Activated CD4-positive, alpha-beta T cell treated with anti-CD3 and anti-CD28 coated beads for 24 hours (primary cell): ENCODE measurements at regions not wholly inside any gene's neighbourhood (a gene's known extent, or its start where the extent isn't known, plus 50 kb on each side); places are given as distances from the start of the nearest gene placed in this dataset.
"Not testable (repeated sequence)": the region's sequence is repeated elsewhere in the genome, so short reads cannot be mapped to it uniquely, and the experiment has no call there.

Experiments
- DNase-seq, 2 donors: peaks; one replicate each; pipeline ENCODE4 v3.0.0-alpha.2; 2020; ENCODE audit warnings: low read depth in 2 of 2

- no peak for DNase-seq
Observed at GRCh38 chr20:52008874-52009273, 182.7 kb downstream of the ZFP64 start.

- DNase-seq, result no peak
Observed at GRCh38 chr20:52004715-52005114, 186.9 kb downstream of the ZFP64 start.

DNA sequence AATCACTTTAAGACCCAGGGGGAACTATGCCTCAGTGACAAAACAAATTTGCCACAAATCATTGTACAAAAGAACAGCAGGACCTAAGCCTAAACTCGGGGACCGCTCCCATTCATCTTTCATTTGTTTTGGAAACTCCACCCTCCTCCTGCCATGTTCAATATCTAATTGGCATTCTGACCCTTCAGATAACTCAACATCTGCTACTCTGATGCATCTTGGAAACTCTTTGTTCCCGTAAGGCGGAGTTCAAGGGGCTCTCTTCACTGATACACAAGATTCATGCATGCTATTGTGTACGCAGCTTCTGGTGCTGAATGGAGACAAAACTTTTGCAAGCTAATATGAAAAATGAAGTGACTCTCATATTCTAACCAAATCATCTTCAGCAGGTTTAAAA, 187.6 kb downstream of the ZFP64 start:
- DNase-seq, result no peak

DNA sequence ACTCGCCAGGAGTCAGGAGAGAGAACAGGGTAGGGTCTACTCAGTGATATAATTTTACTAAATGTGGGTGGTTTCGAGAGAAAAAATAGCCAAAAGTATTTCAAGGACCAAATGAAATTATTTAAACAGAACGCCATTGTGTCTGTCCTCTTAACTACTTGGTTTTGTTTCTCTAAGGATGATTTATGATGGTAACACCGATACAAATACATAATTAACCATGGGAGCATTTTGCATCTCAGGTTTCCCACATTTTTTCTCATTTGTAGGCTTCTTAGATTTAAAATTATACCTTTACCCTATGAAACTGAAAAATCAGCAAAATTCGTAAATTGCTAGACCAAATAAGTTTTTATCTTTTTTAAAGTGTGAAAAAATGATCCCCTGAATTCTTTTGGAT, 188.2 kb downstream of the ZFP64 start:
- no peak for DNase-seq

- DNase-seq, result no peak
Observed at GRCh38 chr20:52001999-52002666, 189.4 kb downstream of the ZFP64 start.

DNA sequence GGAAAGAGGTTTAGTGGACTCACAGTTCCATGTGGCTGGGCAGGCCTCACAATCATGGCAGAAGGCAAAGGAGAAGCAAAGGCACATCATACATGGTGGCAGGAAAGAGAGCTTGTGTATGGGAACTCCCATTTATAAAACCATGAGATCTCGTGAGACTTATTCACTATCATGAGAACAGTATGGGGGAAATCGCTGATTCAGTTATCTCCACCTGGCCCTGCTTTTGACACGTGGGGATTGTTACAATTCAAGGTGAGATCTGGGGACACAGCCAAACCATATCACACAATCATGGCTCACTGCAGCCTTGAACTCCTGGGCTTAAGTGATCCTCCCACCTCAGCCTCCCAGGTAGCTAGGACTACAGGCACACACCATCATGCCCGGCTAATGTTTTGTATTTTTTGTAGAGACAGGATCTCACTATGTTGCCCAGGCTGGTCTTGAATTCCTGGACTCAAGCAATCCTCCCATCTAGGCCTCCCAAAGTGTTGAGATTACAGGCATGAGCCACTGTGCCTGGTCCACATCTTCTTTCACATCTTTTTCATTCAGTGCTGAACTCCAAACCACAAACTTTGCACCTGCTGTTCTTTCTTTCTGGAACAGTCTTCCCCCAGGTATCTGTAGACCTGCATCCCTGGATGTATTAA, 194.2 kb downstream of the ZFP64 start:
- DNase-seq, result not testable (repeated sequence)

DNA sequence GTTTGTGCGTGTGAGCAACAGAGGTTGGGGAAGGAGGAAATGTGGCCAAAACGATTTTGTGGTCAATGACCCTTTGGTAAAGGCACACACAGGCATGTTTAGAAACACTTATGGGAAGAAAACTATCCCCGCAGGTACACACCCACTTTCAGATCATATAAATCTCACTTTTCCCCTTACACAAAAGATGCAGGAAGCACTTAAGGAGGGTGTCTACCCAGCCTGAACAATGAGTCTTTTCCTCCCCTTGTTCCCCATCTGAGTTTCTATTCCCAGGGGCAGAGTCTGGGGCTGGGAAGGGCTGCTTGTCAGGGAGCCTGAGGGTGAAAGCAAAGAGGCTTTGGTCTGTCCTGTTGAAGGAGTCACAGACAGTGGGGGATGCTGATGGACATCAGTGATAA, 193.2 kb upstream of the SALL4 start:
- DNase-seq, result no peak

DNA sequence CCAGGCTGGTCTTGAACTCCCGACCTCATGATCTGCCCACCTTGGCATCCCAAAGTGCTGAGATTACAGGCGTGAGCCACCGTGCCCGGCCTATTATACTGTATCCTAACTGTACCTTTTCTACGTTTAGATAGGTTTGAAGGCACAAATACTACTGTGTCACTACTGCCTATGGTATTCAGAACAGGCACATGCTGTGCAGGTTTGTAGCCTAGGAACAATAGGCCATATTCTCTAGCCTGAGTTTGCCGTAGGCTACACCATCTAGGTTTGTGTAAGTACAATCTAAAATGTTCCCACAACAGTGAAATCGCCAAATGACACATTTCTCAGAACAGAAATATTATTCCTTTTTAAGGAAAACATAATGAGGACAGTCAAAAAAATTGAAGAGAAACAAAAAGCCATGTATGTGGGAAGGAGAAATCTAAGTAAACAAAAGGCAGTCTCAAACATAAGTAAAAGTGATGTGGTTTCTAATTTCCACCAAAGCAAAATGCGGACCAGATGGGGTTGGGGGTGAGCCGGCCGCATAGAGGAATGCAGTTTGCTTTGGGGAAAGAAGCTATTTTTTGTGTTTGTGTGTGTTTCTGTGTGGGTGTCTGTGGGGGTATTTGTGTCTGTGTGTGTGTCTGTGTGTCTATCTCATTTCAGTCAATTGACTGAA, 192.6 kb upstream of the SALL4 start:
- DNase-seq, result no peak

DNA sequence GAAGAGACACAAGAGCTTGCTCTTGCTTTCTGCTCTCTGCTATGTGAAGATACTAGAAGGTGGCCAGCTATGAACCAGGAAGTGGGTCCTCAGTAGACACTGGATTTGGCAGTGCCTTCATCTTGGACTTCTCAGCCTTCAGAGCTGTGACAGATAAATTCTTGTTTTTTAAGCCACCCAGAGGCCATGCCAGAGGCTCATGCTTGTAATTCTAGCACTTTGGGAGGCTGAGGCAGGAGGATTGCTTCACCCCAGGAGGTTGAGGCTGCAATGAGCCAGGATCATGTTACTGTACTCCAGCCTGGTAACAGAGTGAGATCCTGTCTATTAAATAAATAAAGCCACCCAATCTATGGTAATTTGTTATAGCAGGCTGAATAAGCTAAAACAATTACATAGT, 185.5 kb upstream of the SALL4 start:
- DNase-seq, result no peak

DNA sequence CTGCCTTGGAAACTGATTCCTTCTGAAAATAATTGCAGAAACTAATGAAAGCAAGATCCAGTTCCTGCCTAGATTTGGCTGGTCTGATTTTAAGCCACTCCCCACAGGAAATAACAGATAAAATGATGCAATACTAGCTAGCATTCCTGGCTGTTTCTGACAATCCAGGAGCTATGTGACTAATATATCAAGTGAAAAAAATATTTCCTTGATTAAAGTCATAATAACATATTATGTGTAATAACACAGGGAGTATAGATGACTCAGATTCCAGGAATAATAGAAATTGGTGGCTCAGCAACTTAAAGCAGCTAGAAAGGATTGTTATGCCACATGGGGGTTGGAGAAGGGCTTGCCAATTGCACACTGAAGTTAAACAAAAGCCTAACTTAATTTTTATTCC, 182.7 kb upstream of the SALL4 start:
- no peak for DNase-seq

GRCh38 chr20:51980277-51980676, 178.0 kb upstream of the SALL4 start:
- DNase-seq, result no peak

GRCh38 chr20:51979226-51979625, 176.9 kb upstream of the SALL4 start:
- DNase-seq, result no peak

- no peak for DNase-seq
Observed at GRCh38 chr20:51978070-51978501, 175.8 kb upstream of the SALL4 start.

GRCh38 chr20:51972056-51972455, 169.7 kb upstream of the SALL4 start:
- DNase-seq, result no peak

- DNase-seq, result no peak
Observed at GRCh38 chr20:51970858-51971257, 168.5 kb upstream of the SALL4 start.

DNA sequence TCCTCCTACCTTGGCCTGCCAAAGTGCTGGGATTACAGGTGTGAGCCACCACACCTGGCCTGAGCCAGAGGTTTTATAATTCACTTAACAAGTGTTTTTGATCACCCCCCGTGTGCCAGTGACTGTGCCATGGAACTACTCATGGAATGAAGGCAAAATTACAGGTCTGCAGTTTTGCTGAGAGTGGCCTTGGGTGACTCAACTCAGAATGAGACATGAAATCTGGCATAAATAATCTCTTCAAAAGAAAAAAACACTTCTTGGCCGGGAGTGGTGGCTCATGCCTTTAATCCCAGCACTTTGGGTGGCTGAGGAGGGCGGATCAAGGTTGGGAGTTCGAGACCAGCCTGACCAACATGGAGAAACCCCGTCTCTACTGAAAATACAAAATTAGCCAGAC, 166.9 kb upstream of the SALL4 start:
- DNase-seq, result no peak

DNA sequence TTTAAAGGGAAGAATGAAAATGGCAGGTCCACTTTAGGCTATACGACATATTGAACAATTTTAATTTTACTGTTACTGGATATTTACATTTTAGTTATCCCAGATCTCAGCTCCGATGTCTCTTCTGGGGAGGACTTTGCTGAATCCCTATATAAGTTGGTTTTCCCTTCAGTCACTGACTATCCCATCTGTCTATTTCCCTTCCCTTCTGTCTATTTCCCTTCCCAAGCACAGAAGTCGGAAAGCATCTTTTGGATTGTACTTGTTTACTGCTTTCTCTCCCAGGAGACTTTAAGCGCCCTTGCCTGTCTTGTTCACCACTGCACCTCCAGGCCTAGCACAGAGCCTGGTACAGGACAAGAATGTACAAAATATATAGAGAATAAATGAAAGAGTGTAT, 165.8 kb upstream of the SALL4 start:
- no peak for DNase-seq

- DNase-seq, result no peak
Observed at GRCh38 chr20:51966296-51966971, 164.1 kb upstream of the SALL4 start.

DNA sequence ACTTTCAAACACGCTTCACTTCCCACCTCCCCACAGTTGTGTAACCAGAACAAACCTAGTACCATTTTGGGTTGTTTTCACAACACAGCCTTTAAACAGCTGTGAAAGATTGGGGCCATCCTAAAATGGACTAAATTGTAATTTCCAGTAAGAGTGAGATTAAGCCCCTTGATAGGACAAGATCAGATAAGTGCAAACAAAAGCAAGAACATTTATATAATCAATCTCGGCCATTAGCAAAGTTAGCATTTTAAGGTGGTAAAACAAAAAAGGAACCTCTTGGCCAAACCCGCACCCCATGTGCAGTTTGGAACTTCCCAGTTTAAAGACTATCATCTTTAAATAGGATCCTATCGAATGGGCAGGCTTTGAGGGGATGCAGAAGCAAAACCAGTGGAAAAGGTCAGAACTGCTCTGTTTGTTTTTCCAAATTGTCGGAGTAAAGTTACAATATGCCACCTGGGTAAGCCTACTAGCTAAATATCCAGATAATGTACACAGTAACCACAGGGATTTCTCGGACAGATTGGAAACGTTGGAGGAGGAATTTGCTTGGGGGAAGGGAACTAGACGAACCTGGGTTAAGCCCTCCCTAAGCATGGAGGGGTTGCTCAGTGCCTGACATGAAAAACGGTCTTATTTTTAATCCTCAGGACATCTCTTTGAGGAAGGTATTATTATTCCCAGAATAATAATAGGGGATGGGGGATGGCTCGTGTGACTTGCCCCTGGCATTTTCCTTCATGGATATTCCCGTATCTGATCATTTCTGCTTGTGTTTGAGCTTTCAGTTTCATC, 159.8 kb upstream of the SALL4 start:
- DNase-seq, result no peak

DNA sequence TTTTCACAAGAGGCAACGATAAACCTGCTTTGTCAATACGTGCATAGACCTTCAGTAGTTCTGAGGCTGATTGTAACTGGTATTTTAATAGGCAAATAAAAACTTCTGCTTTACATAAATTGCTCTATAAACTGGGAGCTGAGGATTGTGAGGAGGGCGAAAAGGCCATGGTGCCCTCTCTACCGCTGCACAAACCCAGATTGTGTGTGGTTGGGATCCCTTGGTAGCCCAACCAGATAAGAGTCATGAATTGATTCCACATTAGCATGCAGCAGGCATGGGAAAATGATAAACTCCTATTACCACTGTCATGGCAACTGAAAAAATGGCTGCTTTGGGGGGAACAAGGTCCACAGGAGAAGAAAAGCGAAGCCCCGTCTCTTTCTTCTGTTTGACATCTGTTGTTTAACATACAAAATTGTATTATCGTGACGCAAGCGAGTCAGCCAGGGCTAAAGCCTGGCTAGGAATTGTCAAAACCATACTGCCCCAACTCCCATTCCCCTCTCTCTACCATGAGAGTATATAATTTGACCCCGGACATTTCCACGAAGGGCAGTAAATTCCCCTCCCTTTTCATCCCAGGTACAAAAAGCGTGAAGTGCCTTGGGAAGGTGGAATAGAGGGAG, 157.8 kb upstream of the SALL4 start:
- DNase-seq, result no peak

- no peak for DNase-seq
Observed at GRCh38 chr20:51959066-51959542, 156.8 kb upstream of the SALL4 start.
